WERI-Rb-1 (cell line): ENCODE measurements at regions not wholly inside any gene's neighbourhood (a gene's known extent, or its start where the extent isn't known, plus 50 kb on each side); places are given as distances from the start of the nearest gene placed in this dataset.
"Not testable (repeated sequence)": the region's sequence is repeated elsewhere in the genome, so short reads cannot be mapped to it uniquely, and the experiment has no call there.

Source experiments
- DNase-seq: peaks from one replicate; pipeline ENCODE4 v3.0.0-alpha.2; 2020
- H3K27ac ChIP-seq: fragments of 250-450 bp; sonication (Bioruptor Pico); 2 replicates; pipeline ENCODE4 v1.5.1; 2020; ENCODE audit warnings: mild to moderate bottlenecking, moderate library complexity
- H3K27me3 ChIP-seq: fragments of 250-450 bp; sonication (Bioruptor Pico); 2 replicates; pipeline ENCODE4 v1.5.1; 2021; ENCODE audit warnings: mild to moderate bottlenecking, low read depth, moderate library complexity; ENCODE audit not compliant: insufficient read depth, severe bottlenecking
- H3K36me3 ChIP-seq: fragments of 250-450 bp; sonication (Bioruptor Pico); 2 replicates; pipeline ENCODE4 v1.5.1; 2020; ENCODE audit warnings: mild to moderate bottlenecking, moderate library complexity
- H3K4me3 ChIP-seq: 2 replicates; pipeline ENCODE4 v1.5.1; 2011; ENCODE audit warnings: low read depth, mild to moderate bottlenecking, control low read depth, low read length
- H3K9me3 ChIP-seq: fragments of 250-450 bp; sonication (Bioruptor Pico); 2 replicates; pipeline ENCODE4 v1.5.1; 2021; ENCODE audit warnings: mild to moderate bottlenecking, moderate library complexity; ENCODE audit not compliant: severe bottlenecking
- TF ChIP-seq, protein P1 (sequence below): IDR thresholded peaks from 2 replicates; pipeline ENCODE4 v1.5.1; 2011; ENCODE audit warnings: low read depth, mild to moderate bottlenecking, control low read depth, inconsistent platforms, low read length

DNA sequence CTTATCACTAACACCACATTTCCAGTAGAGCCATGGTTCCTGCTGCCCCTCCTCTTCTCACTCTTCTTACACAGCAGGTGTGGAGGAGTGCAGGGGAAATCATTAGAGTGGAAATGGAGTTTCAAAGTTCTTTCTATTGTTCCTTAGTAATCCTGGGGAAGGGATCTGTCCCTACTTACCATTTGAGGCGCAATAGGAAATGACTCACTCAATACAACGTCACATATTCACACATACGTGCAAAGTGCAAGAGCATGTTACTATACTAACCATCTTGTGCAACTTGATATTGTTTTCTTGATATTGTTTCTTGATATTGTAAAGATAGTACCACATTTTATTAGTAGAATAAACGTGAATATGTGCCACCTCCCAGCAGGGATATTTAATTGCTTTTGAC is 1010.2 kb downstream of the DNAJB9 start:
- no peak for DNase-seq
- Histone ChIP-seq H3K36me3 (no peaks in the 10 kb centered on the region), H3K27me3 (no peaks in the 10 kb centered on the region), H3K9me3 (no peaks in the 10 kb centered on the region), H3K4me3 (no peak overlapping the region), H3K27ac (no peak overlapping the region)
- TF ChIP-seq, protein P1, sequence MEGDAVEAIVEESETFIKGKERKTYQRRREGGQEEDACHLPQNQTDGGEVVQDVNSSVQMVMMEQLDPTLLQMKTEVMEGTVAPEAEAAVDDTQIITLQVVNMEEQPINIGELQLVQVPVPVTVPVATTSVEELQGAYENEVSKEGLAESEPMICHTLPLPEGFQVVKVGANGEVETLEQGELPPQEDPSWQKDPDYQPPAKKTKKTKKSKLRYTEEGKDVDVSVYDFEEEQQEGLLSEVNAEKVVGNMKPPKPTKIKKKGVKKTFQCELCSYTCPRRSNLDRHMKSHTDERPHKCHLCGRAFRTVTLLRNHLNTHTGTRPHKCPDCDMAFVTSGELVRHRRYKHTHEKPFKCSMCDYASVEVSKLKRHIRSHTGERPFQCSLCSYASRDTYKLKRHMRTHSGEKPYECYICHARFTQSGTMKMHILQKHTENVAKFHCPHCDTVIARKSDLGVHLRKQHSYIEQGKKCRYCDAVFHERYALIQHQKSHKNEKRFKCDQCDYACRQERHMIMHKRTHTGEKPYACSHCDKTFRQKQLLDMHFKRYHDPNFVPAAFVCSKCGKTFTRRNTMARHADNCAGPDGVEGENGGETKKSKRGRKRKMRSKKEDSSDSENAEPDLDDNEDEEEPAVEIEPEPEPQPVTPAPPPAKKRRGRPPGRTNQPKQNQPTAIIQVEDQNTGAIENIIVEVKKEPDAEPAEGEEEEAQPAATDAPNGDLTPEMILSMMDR = no peak

DNA sequence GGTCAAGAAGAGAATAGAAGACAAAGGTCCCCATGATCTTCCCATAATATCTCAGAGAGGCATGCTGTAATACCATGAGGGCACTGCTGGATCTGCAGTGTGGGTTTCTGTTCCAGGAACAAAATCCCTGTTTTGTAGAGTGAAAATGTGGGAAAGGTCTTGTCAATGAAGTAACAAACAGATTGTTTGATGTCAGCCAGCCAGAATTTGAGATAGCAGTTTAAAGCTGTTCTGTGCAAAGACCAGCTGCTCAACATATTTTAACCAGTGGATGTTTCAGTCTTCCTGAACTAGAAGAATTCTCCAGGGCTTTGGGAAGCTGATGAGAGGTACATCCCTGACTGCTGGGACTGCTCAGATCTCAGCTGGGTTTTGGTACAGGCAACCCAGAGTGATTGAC is 1012.5 kb downstream of the DNAJB9 start:
- DNase-seq = no peak
- no peaks in the 10 kb centered on the region for H3K27me3 ChIP-seq
- H3K27ac ChIP-seq = no peak overlapping the region
- TF ChIP-seq, protein P1 = no peak
- no peak overlapping the region for H3K4me3 ChIP-seq
- H3K36me3 ChIP-seq = no peaks in the 10 kb centered on the region
- H3K9me3 ChIP-seq = no peaks in the 10 kb centered on the region

DNA sequence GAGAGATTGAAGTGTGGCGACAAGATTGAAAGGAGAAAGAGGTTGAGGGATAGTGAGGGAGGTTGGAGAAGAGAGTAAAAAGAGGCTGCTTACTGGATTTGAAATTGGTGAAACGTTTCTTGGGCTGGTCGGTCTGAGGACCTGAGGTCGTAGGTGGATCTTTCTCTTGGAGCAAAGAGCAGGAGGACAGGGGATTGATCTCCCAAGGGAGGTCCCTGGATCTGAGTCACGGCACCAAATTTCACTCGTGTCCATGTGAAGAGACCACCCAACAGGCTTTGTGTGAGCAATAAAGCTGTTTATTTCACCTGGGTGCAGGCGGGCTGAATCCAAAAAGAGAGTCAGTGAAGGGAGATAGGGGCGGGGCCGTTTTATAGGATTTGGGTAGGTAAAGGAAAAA is 1027.3 kb downstream of the DNAJB9 start:
- not testable (repeated sequence) for H3K36me3 ChIP-seq, H3K9me3 ChIP-seq, H3K27ac ChIP-seq, DNase-seq, H3K27me3 ChIP-seq, H3K4me3 ChIP-seq

DNA sequence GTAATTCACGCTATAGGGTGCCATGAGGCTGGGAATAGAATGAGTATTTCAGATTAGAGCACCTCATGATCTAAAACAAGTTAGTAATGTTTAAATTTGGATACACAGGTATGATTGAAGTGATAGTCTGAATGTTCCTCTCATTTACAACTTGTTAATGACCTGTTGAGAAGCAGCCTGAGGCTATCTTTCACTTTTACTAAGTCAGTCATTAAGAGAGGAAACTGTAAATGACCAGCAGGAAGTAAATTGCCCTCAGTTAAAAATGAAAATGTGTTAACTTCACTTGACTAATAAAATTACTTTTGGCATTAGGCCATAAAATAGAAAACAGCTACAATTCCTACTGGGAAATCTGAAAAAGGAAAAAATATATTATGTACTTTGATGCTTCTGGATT is 1042.0 kb downstream of the DNAJB9 start:
- no peak for DNase-seq
- TF ChIP-seq, protein P1 = no peak
- Histone ChIP-seq H3K4me3 (no peak overlapping the region), H3K27ac (no peak overlapping the region), H3K9me3 (no peaks in the 10 kb centered on the region), H3K27me3 (no peaks in the 10 kb centered on the region), H3K36me3 (no peaks in the 10 kb centered on the region)

DNA sequence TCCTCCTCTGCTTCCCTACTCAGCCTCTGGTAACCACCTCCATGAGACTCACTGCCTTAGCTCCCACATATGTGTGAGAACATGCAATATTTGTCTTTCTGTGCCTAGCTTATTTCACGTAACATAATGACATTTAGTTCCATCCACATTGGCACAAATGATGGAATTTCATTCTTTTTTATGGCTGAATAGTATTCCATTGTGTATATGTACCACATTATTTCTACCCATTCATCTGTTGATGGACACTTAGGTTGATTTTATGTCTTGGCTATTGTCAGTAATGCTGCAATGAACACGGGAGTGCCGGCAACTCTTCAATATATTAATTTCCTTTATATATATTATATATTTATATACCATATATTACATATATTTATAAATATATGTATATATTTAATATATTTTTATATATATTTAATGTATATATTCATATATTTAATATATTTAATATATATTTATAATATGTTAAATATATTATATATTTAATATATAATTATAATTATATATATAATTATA is 1046.9 kb downstream of the DNAJB9 start:
- H3K4me3 ChIP-seq = no peak overlapping the region

DNA sequence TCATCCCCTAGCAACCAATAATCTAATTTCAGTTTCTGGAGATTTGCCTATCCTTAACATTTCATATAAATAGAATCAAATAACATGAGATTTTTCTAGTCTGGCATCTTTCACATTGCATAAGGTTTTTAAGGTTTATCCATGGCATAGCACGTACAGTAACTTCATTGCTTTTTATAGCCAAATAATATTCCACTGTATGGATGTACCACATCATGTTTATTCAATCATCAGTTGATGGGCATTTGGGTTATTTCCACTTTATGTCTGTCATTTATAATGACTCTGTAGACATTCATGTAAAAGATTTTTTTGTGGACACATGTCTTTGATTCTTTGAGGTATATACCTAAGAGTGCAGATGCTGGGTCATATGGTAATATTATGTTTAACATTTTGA is 1052.6 kb downstream of the DNAJB9 start:
- no peak for DNase-seq
- TF ChIP-seq, protein P1 = no peak

More for the DNA sequence above, 1046.9 kb downstream of the DNAJB9 start:
- H3K36me3 ChIP-seq = no peaks in the 10 kb centered on the region
- TF ChIP-seq, protein P1 = no peak
- H3K27ac ChIP-seq = no peak overlapping the region
- H3K27me3 ChIP-seq = no peaks in the 10 kb centered on the region
- DNase-seq = no peak
- no peaks in the 10 kb centered on the region for H3K9me3 ChIP-seq

DNA sequence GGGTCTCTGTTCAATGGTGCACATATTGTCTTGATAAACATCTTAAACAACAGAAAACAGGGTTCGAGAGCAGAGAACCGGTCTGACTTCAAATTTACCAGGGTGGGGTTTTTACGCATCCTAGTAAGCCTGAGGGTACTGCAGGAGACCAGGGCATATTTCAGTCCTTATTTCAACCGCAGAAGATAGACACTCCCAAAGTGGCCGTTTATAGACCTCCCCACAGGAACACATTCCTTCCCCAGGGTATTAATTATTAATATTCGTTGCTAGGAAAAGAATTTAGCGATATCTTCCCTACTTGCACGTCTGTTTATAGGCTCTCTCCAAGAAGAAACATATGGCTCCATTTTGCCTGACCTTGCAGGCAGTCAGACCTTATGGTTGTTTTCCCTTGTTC is 1063.2 kb downstream of the DNAJB9 start:
- H3K9me3 ChIP-seq, H3K27me3 ChIP-seq, H3K27ac ChIP-seq, H3K36me3 ChIP-seq, DNase-seq, H3K4me3 ChIP-seq: not testable (repeated sequence)

More for the DNA sequence above, 1052.6 kb downstream of the DNAJB9 start:
- Histone ChIP-seq H3K27ac (no peak overlapping the region), H3K36me3 (no peaks in the 10 kb centered on the region), H3K4me3 (no peak overlapping the region), H3K9me3 (no peaks in the 10 kb centered on the region), H3K27me3 (no peaks in the 10 kb centered on the region)
